BLaER1 (cell line): ENCODE measurements at regions not wholly inside any gene's neighbourhood (a gene's known extent, or its start where the extent isn't known, plus 50 kb on each side); places are given as distances from the start of the nearest gene placed in this dataset.
A peak's percentile ranks its signal among the peaks of the same experiment; 100 is the strongest.

Experiments used
- H3K27ac ChIP-seq: shearing (Covaris generic); formaldehyde crosslinking; 2 replicates; pipeline ENCODE4 v1.8.1; 2022
- H3K27me3 ChIP-seq: shearing (Covaris generic); formaldehyde crosslinking; 2 replicates; pipeline ENCODE4 v1.8.1; 2022
- H3K36me3 ChIP-seq: shearing (Covaris generic); formaldehyde crosslinking; 2 replicates; pipeline ENCODE4 v1.8.1; 2022
- H3K4me1 ChIP-seq: shearing (Covaris generic); formaldehyde crosslinking; 2 replicates; pipeline ENCODE4 v1.8.1; 2022
- H3K4me2 ChIP-seq: shearing (Covaris generic); formaldehyde crosslinking; 2 replicates; pipeline ENCODE4 v1.8.1; 2022
- H3K4me3 ChIP-seq: shearing (Covaris generic); formaldehyde crosslinking; 2 replicates; pipeline ENCODE4 v1.8.1; 2022
- H3K9ac ChIP-seq: shearing (Covaris generic); formaldehyde crosslinking; 2 replicates; pipeline ENCODE4 v1.8.1; 2022
- H3K9me3 ChIP-seq: shearing (Covaris generic); formaldehyde crosslinking; 2 replicates; pipeline ENCODE4 v1.8.1; 2022
- H4K20me1 ChIP-seq: shearing (Covaris generic); formaldehyde crosslinking; 2 replicates; pipeline ENCODE4 v1.8.1; 2022
- Cebpa-rat ChIP-seq: shearing (Covaris generic); IDR thresholded peaks from 2 replicates; pipeline ENCODE4 v1.8.1; 2022

GRCh38 chr1:58862728-58863385 is 79.0 kb upstream of the JUN start:
- H3K9ac ChIP-seq: no peak overlapping the region
- no peak overlapping the region for H3K4me2 ChIP-seq

GRCh38 chr1:58864654-58865053 is 80.8 kb upstream of the JUN start:
- TF ChIP-seq Cebpa-rat: no peak
- Histone ChIP-seq H3K27me3 (no peaks in the 10 kb centered on the region), H4K20me1 (no peaks in the 10 kb centered on the region), H3K4me3 (no peak overlapping the region), H3K4me2 (no peak overlapping the region), H3K9ac (no peak overlapping the region), H3K4me1 (no peaks in the 10 kb centered on the region), H3K36me3 (no peaks in the 10 kb centered on the region), H3K9me3 (no peaks in the 10 kb centered on the region), H3K27ac (no peak overlapping the region)

More at GRCh38 chr1:58862728-58863385, 79.0 kb upstream of the JUN start:
- Histone ChIP-seq H3K4me3 (no peak overlapping the region), H3K36me3 (no peaks in the 10 kb centered on the region), H3K4me1 (no peaks in the 10 kb centered on the region), H3K27ac (no peak overlapping the region), H4K20me1 (no peaks in the 10 kb centered on the region), H3K27me3 (no peaks in the 10 kb centered on the region), H3K9me3 (no peaks in the 10 kb centered on the region)
- no peak for TF ChIP-seq Cebpa-rat

DNA sequence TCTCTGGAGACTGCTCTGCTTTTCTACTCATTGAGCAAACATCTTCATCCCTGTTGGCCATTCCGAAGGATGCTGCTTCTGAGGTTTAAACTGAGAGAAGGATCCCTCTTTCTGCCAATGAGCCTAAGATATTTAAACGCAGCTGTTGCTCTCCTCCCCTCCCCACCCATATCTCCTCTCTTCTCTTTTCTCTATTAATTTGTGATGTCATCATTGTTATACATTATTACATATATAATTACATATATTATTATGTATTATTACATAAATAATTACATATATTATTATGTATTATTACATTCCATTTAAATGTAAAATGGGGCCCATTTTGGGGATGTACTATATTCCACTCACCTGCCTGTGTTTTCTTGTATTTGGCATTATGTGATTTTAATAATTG is 82.7 kb upstream of the JUN start:
- Histone ChIP-seq H3K27ac (no peak overlapping the region), H3K27me3 (no peaks in the 10 kb centered on the region), H3K36me3 (no peaks in the 10 kb centered on the region), H3K4me3 (no peak overlapping the region), H4K20me1 (no peaks in the 10 kb centered on the region), H3K4me2 (no peak overlapping the region), H3K4me1 (peaks cover 8% of the 10 kb centered on the region), H3K9me3 (no peaks in the 10 kb centered on the region), H3K9ac (no peak overlapping the region)
- TF ChIP-seq Cebpa-rat: no peak

DNA sequence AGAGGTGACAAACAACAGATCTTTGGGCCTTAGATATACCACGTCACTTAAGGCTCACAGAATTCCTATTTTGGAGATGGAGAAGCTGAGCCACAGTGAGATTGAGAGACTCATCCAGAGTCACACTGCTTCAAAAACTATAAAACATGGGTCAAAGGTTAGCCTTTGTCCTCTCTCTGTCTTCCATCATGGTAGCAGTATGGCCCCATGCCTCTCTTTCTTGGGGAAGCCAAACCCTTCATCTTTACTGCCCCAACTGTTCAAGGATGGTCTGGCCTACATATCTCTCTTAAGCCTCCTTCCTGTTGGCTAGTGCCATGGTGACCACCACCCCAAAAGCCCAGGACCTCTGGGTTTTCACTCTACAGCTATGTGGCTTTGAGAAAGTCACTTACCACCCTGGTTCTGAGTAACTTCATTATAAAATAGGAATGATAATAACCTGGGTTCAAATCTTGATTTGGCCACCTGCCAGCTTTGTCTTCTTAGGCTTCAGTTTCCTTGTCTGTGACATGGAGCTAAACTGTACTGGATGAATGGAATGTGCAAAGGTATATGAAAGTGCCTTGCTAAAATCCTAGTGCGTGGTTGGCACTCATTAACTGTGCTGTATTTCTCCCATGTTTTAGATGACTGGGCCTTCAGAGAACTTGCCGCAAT is 85.9 kb upstream of the JUN start:
- Histone ChIP-seq H3K27ac (no peak overlapping the region), H3K27me3 (no peaks in the 10 kb centered on the region), H3K4me1 (peaks cover 8% of the 10 kb centered on the region), H3K36me3 (no peaks in the 10 kb centered on the region), H4K20me1 (no peaks in the 10 kb centered on the region), H3K4me2 (no peak overlapping the region), H3K4me3 (no peak overlapping the region), H3K9ac (no peak overlapping the region), H3K9me3 (no peaks in the 10 kb centered on the region)
- TF ChIP-seq Cebpa-rat: no peak

DNA sequence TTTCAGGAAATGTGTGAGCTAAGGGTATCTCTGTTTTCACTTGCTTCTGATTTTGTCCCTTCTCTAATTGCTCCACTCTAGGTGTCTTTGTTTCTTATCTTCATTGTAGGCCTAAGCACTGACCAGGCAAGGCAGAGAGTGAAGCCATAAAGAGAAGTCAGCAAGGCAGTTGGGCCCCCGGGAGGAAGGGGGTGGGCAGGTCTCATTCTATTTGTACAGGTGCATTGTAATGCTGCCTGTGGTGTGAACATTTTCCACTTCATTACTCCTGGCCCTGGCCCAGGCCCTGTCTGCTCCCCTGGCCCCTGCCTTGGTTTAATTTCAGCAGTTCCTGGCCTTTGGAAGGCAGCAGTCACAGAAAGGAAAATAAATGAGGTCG is 86.4 kb upstream of the JUN start:
- Histone ChIP-seq H3K9me3 (no peaks in the 10 kb centered on the region), H3K4me2 (peak overlapping the region; percentile 28; the same call in 1 of the 2 replicates), H4K20me1 (no peaks in the 10 kb centered on the region), H3K27me3 (no peaks in the 10 kb centered on the region), H3K27ac (no peak overlapping the region), H3K4me3 (no peak overlapping the region), H3K9ac (no peak overlapping the region), H3K4me1 (peaks cover 8% of the 10 kb centered on the region), H3K36me3 (no peaks in the 10 kb centered on the region)
- TF ChIP-seq Cebpa-rat: no peak

DNA sequence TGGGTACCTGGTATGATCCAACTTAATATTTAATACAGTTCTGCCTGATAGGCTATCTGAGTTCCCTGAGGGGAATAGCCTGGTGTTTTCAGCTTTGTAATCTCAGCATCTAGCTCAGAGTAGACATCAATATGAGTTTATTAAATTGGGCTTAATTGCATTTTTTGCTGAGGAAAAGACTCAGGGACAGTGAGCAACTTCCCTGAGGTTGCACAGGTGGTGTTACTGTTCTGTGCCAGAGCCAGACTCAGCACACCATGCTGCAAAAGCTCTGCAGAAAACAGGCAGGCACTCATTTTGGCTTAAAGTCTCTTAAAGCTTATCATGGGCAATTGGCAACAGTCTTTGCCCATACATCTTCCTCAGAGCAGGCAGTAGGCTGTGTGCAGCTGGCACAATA is 90.5 kb upstream of the JUN start:
- no peak for TF ChIP-seq Cebpa-rat
- no peaks in the 10 kb centered on the region for H4K20me1 ChIP-seq
- H3K4me1 ChIP-seq: peaks cover 8% of the 10 kb centered on the region
- no peak overlapping the region for H3K27ac ChIP-seq
- H3K4me3 ChIP-seq: no peak overlapping the region
- no peaks in the 10 kb centered on the region for H3K36me3 ChIP-seq
- H3K9ac ChIP-seq: no peak overlapping the region
- H3K9me3 ChIP-seq: no peaks in the 10 kb centered on the region
- no peaks in the 10 kb centered on the region for H3K27me3 ChIP-seq
- no peak overlapping the region for H3K4me2 ChIP-seq

- Histone ChIP-seq H3K4me3 (no peak overlapping the region), H3K36me3 (no peaks in the 10 kb centered on the region), H3K4me2 (no peak overlapping the region), H3K9ac (no peak overlapping the region), H3K4me1 (peaks cover 8% of the 10 kb centered on the region), H3K27me3 (no peaks in the 10 kb centered on the region), H3K27ac (no peak overlapping the region), H4K20me1 (no peaks in the 10 kb centered on the region), H3K9me3 (no peaks in the 10 kb centered on the region)
- no peak for TF ChIP-seq Cebpa-rat
These were observed 91.2 kb upstream of the JUN start for GRCh38 chr1:58874757-58875755.

DNA sequence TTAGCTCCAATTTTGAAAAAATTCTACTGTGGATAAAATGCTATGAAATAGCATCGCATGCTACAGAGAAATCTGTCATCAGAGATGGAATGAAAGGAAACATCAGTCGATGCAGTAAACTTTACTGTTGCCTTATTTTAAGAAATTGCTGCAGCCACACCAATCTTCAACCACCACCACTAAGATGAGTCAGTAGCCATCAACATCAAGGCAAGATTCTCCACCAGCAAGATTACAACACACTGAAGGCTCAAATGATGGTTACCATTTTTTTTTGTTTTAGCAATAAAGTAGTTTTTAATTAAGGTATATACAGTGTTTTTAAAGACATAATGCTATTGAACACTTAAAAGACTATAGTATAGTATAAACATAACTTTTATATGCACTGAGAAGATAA is 95.6 kb upstream of the JUN start:
- H3K27me3 ChIP-seq: no peaks in the 10 kb centered on the region

GRCh38 chr1:58880592-58880991 is 96.7 kb upstream of the JUN start:
- H3K4me3 ChIP-seq: no peak overlapping the region
- no peak overlapping the region for H3K9ac ChIP-seq
- no peaks in the 10 kb centered on the region for H3K9me3 ChIP-seq
- H3K27ac ChIP-seq: no peak overlapping the region
- no peaks in the 10 kb centered on the region for H3K27me3 ChIP-seq
- H3K4me2 ChIP-seq: no peak overlapping the region
- peaks cover 7% of the 10 kb centered on the region; the same call in 1 of the 2 replicates for H3K4me1 ChIP-seq
- no peaks in the 10 kb centered on the region for H3K36me3 ChIP-seq
- TF ChIP-seq Cebpa-rat: no peak
- no peaks in the 10 kb centered on the region for H4K20me1 ChIP-seq

More for the DNA sequence above, 95.6 kb upstream of the JUN start:
- TF ChIP-seq Cebpa-rat: no peak
- Histone ChIP-seq H3K9ac (no peak overlapping the region), H3K27ac (no peak overlapping the region), H3K9me3 (no peaks in the 10 kb centered on the region), H3K4me3 (no peak overlapping the region), H3K36me3 (no peaks in the 10 kb centered on the region), H3K4me2 (no peak overlapping the region), H4K20me1 (no peaks in the 10 kb centered on the region), H3K4me1 (no peaks in the 10 kb centered on the region)
